ENCODE measurements at regions not wholly inside any gene's neighbourhood (a gene's known extent, or its start where the extent isn't known, plus 50 kb on each side); places are given as distances from the start of the nearest gene placed in this dataset.

DNA sequence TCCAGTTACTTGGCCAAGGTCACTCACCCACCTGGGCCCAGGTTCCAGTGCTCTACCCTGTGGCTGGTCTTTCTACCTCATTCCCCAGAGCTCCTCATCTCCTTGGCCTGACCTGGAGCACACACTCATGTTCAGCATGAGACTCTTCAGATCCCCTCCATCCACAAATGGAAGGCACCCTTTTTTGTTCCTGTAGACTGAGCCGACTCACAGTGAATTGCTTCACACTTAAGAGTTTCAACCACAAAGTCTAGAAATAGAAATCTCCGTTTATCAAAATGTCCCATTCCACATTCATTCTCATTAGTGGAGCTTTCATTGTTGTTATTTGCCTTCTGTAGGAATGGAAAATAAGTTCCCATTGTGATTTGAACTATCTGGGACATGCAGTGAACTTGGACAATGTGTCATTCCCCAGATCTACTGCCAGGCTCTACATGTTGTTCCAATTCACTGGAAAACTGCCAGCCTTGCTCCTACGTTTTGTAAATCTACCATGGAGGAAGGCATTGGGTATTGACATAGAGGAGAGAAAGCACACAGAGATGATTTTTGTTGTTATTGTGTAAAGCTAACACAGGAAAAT, 125.3 kb upstream of the CELF2 start:
- no peak for TF ChIP-seq POLR2A (IDR thresholded peaks at IDR 0.05)
- TF ChIP-seq, protein P1, sequence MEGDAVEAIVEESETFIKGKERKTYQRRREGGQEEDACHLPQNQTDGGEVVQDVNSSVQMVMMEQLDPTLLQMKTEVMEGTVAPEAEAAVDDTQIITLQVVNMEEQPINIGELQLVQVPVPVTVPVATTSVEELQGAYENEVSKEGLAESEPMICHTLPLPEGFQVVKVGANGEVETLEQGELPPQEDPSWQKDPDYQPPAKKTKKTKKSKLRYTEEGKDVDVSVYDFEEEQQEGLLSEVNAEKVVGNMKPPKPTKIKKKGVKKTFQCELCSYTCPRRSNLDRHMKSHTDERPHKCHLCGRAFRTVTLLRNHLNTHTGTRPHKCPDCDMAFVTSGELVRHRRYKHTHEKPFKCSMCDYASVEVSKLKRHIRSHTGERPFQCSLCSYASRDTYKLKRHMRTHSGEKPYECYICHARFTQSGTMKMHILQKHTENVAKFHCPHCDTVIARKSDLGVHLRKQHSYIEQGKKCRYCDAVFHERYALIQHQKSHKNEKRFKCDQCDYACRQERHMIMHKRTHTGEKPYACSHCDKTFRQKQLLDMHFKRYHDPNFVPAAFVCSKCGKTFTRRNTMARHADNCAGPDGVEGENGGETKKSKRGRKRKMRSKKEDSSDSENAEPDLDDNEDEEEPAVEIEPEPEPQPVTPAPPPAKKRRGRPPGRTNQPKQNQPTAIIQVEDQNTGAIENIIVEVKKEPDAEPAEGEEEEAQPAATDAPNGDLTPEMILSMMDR (IDR thresholded peaks at IDR 0.05): no peak

Data from esophagus squamous epithelium (tissue), 4 donors.